HG02884 (cell line): ENCODE measurements at regions not wholly inside any gene's neighbourhood (a gene's known extent, or its start where the extent isn't known, plus 50 kb on each side); places are given as distances from the start of the nearest gene placed in this dataset.

Source experiments
- ATAC-seq: cut with Tn5 transposase; IDR thresholded peaks from one replicate; pipeline ENCODE4 v1.9.1; 2021; ENCODE audit warnings: mild to moderate bottlenecking, moderate library complexity; ENCODE audit not compliant: unreplicated experiment

DNA sequence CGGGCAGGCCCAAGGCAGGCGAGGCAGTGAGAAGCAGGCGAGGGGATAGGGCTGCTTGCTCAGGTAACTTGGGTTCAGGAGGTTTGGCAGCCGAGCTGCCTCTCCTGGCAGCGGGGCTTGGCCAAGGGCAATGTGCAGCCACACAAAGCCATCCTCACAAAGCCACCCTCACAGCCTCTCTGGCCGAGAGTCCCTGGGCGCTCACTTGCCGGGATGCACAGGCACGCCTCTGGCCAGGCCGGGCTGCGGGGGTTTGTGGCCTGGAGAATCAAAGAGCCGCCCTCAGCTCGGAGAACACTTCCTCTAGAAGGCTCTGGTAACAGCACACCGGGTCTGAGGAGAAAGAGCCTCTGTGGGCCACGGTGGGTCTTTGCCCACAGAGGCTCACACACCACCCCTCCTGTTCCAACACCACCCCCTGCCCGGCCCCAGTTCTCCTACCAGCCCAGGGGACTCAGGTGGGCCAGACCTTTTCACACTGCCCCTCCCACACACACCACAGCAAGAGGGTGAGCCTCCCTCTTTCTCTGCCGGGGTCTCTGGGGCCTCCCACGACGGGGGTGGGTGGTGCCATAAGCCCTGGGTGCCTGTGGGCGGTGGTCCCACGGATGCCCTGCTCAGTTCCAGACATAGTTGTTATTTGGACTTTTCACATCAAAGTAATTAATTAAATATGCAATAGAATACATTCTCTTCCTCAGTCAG, 186.9 kb downstream of the ZFP36L2 start:
- no peak for ATAC-seq

DNA sequence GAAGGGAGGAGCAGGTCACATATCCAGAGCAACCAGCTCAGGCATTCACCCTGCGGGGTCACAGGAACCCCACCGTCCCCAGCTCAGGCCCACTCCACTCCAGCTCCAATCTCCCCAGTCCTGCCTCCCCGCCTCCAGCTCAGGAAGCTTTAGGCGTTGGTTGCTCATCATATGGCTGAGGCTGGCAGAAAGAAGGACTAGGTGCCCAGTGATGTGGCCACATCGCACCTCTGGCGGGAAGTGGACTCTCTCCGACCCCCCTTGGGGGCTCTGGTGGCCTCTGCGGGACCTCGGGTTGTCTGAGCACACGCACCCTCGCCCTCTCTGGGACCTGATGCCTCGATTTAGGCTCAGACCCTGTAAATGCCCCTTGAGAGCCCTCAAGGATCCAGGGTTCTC, 187.7 kb downstream of the ZFP36L2 start:
- ATAC-seq, result no peak

DNA sequence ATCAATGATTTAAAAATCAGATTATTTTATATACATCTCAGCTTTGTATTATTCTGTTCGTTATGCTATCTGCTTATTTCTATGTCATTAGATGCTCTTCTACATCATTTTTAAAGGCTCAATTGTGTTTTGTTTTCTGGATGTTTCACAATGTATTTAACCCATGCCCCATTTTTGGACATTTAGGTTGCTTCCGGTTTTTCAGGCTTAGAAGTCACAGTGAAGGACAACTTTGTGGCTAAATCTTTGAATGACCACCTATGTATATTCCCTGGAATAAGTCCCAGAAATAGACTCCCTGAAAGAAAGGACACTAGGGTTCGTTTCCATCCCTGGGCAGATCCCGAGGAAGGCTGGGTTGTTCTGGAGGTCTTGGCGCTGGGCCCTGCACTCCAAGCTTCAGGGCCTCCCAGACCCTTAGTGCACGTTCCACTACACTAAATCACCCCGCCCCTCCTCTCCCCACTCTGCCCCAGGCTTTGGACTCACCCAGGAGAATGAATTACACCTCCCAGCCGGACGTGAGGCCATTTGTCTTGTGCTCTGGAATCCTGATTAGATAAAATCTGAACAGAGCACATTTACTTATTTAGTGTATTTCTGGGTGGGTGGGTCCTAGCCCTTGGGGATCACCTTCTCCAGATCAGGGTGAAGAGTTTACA, 188.2 kb downstream of the ZFP36L2 start:
- no peak for ATAC-seq

DNA sequence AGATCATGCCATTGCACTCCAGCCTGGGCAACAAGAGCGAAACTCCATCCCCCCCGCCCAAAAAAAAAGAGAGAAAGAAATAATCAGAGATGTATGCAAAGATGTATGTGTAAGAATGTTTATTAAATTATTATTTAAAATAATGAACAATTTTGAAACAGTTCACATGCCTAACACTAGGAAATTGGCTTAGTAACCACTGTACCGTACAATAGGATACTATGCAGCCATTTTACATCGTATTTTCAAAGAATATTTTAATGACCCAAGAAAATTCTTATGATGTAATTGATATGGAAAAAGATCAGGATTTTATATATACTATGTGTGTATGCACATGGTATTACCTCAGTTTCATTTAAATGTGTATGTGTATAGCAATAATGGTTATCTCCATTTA, 190.5 kb downstream of the ZFP36L2 start:
- no peak for ATAC-seq

DNA sequence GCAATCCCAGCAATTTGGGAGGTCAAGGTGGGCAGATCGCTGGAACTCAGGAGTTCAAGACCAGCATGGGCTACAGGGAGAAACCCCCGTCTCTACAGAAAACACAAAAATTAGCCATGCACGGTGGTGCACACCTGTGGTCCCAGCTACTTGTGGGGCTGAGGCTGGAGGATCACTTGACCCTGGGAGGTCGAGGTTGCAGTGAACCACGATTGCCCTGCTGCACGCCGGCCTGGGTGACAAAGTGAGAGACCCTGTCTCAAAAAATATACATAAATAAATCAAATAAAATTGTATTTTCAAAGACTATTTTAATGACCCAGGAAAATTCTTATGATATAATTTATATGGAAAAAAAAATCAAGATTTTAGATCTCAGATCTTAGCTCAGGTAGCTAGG, 191.5 kb downstream of the ZFP36L2 start:
- no peak for ATAC-seq

DNA sequence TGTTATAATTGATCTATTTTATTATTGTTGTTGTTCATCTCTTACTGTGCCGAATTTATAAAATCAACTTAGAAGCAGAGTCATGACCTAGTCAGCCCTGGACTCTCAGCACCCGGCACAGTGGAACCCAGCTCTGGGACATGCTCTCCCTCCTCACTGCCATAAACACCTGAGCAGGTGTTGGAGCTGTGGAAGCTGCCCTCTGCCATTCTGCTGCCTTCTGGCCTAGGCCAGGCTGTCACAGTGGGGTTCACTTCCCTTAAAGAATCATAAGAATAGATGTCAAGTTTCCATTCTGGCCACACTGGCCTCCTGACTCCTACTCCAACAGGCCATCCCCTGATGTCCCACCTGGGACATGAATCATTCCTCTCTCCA, 192.2 kb downstream of the ZFP36L2 start:
- no peak for ATAC-seq

DNA sequence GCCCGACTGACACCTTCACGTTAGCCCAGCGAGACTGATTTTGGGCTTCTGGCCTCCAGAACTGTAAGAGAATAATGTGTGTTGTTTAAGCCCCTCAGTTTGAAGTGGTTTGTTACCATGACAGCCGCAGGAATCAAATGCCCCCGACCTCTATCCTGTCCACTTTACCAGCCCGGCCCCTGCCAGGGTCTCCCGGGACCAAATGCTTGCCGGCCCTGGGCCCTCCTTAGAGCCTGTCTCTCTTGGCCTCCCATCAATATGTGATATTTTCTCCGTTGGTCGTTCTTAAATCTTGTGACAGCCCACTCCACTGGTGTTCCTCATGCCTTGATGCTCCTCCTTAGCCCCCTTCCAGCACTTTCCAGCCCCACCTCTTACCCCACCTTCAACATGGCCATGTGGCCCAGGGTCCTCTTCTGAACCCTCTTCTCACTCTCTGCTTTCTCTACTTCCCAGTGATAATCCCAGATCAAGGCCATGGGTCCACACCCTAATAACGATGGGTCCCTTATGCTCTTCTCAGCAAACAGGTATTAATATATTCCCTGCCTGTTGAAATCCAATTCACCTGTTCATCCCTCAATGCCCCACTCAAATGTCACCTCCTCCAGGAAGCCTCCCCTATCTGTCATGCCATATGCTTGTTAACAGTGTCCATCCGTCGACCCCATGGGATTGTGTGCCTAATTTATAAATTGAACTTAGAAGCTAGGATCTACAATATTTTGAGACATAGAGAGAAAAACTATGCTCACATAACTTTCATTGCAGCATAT, 192.8 kb downstream of the ZFP36L2 start:
- ATAC-seq, result no peak

DNA sequence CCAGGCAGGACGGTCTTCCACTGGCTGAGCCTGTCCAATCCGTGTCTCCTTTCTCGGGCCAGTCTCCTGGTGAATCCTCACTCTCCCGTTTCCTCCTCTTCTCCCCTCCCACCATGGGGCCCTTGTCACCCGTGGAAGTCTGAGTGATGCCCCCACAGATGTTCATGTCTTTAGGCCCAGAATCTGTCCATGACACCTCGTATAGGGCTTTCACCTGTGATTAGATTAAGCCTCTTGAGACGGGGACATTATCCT, 193.5 kb downstream of the ZFP36L2 start:
- no peak for ATAC-seq

DNA sequence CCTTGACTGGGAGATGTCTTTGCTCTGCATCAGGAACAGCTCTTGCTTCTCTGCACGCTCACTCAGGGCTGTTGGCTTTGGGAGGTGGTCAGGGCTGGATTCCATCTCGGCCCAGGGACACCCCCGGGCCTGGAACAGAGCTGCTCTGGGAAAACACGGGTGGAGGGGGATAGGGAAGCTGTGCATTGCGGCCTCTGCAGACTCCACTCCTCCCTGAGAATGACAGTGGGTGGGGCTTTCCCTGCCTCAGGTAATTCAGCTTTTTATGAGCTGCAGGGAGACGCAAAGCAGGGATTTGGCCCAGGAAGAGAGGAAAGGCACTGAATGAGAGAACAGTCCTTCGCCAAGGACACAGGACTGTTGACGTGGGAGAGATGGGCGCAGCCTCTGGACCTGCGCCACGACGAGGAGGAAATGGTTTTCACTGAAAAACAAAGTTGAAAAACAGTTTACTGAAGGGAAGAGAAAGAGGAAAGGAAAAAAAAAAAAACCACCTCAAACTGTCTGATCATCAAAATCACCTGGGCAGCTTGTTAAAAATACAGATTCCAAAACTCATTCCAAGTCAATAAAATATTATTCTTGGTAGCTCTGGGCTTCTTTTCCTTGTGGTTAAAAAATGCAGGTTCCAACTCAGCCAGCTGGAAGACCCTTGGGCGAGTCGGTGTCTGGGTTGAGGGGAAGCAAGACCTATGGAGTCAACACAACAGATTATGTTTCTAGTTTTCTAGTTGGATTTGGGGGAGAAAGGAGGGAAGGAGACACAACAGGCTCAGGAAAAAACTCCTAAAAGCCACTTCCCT, 194.0 kb downstream of the ZFP36L2 start:
- ATAC-seq, result no peak

DNA sequence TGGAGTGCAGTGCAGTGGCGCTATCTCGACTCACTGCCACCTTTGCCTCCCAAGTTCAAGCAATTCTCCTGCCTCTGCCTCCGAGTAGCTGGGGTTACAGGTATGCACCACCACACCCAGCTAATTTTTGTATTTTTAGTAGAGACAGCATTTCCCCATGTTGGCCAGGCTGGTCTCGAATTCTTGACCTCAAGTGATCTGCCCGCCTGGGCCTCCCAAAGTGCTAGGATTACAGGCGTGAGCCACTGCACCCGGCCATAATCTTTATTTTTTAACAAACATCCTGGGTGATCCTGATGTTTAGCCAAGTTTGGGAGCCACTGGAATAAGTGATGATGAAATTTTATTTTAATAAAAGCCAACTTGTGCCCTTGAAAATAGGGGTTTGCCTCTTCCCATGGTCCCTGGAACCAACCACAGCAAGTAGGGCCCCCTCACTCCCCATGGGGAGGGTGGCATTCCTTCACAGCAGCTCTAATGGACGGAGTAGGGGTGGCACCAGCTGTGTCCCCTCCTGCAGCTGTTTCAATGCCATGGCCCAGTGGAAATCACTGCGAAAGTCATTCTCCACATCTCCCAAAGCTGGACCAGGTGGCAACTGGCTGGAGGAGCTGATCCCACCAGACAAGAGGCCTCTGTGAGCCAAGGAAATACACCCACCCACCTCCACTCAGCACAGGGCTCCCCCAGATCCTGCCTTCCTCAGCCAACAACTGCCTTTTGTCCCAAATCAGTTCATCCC, 194.8 kb downstream of the ZFP36L2 start:
- no peak for ATAC-seq

DNA sequence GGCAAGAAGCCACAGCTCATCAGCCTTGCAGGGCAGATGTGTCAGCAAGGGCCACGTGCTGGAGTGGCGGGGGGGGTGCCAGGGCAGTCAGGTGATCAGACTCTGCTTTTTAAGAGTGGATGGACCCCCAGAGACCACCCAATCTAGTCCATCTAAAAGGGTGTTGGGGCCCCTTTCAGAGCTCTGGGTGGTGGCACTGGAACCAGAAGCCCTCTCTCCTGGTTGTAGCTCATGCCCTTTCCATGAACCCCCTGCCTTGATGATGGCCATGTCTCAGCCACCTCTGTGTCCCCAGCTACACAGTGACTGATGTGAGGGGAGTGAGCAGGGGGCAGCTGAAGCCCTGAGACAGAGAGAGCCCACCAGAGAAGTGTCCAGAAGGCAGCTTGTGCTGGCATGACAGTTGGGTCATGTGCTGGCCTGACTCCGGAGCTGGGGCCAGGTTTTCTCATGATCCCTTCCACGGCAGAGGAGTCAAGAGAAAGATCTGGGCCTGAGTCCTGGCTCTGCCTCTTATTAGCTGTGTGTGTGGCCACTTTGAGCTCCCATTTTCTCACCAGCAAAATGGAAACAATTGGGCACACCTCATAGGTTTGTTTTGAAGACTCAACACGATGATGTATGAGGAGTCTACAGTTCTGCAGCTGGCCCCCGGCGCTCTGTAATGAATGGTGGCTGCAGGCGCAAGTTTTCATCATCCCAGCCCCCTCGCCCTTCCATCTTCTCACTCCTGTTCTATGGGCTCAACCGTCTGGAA, 195.7 kb downstream of the ZFP36L2 start:
- no peak for ATAC-seq

DNA sequence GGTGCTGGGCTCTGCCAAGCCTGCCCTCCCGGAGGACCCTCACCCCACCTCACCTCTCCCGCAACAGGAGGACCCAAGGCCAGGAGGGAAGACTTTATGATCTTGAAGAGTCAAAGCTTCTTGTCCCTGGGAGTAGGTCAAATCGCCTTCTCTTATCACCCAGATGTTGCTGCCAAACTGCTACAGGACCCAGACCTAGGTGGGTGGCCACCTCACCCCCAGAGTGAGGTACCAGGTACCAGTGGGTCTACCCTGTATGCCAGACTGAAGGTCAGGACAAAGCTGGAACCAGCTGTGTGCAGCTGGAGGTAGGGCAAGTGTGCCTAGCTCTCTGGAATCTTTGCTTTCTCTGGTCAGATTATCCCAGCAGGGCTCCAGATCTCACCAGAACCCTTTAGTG, 197.2 kb downstream of the ZFP36L2 start:
- ATAC-seq, result no peak

DNA sequence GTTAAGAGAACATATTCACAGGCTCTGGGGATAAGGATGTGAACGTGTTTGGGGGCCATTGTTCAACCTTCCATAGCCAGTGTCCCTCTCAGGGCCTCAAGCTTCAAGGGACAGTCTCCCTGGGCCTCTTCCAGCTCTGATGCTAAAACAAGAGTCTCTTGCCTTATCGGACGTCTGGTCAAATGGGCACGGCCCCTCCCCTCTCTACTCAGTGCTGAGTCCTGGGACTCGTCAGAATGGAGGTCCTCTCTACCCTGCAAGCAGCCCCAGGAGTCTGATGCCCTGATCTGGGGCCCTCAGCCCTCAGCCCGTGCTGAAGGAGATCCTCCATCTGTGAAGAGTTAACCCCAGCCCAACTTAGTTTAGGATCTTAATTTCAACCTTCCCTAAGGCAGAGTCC, 198.2 kb downstream of the ZFP36L2 start:
- ATAC-seq, result no peak

DNA sequence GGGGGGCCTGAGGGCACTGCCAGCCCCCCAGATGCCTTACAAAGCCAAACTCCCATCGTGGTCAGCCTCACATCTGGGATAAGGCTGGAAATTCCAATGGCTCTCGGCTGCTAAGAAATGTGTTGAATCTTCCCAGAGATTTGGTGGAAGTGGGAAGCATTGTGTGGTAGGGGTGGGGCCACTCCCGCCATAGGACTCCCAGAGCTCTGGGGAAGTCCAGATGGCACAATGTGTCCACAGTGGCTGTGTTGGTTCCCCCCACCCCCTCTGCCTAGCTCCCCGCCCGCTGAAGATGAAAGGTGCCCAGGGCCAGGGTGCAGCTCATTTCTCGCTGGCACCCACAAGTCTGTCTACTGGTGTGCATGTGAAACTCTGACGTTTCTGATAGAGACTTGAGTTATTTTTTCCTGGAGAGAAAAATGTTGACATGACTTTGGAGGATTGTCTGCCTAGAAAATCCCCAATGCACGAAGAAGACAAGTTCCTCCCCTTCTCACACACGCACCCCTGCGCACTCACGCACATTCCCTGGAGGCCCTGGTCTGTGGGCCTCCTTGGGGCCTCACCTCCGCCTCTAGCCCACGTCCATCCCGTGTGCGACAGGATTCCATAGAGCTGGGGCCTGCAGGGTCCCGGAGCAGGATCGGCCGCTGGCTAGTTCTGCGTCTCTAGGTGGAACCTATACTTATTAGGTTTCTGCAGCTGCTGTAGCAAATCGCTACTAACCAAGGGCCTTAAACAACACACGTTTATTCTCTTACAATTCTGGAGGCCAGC, 199.1 kb downstream of the ZFP36L2 start:
- ATAC-seq, result no peak

DNA sequence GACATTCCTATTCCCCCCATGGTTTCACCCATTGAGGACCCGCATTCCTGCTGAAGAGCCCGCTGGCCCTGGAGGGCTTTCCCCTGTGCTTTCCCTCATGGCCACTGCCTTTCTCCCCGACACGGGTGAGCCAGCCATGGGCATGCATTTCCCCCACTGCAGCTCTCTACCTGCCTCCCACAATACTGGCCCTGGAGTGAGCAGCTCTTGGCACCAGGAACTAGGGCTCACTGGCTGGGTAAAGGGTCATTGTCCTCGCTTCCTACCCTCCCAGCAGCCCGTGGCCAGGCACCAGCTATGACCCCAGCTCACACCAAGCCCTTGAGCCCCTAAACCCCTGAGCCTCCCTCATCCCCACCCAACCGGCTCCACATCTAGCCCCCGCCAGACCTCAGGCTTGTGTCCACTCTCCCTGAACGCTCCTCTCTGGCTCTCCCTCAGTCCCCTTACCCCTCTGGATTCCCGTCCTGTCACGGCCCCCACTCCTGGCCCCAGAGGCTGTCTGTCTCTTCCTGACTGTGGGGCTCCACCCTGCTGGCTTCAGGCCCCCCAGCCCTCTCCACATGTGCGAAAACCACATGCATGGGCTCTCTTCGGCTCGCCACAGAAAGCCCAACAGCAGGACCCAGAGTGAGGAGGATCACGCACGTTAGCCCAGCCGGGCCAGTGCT, 199.8 kb downstream of the ZFP36L2 start:
- no peak for ATAC-seq

DNA sequence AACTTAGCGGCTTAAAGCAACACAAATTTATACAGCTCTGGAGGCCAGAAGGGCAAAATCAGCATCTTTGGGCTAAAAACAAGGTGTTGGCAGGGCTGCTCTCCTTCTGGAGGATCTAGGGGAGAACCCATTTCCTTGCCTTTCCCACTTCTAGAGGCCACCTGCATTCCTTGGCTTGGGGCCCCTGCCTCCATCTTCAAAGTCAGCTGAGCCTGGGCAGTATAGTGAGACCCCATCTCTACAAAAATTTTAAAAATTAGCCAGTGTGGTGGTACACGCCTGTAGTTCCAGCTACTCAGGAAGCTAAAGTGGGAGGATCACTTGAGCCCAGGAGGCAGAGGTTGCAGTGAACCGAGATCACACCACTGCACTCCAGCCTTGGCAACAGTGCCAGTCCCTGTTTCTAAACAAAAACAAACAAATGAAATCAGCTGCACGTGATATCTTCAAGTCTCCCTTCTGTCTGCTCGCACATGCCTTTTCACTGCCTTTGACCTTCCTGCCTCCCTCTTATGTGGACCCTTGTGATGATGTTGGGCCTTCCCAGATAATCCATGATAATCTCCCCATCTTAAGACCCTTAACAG, 200.6 kb downstream of the ZFP36L2 start:
- ATAC-seq, result no peak

DNA sequence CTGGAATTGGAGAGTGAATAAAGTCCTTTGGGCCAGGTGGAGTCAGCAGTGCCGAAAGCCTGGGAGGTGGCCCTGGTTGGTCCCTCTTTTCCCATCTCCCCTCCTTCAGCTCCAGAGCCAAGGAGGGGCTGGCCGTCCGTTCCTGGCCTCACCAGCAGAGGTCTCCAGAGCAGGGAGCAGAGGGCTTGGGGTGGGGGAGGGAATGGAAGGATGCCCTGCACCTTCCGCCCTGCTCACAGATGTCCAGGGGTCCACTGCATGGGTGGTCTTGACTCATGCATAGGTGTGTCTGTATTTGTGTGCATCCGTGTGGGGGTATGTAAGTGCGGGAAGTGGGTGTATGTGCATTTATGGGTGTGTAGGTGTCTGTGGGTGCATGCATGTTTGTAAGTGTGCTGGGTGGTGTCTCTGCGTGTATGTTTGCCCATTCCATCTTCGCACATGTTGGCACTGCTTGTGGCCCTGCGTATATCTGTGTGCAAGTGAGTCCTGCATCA, 201.8 kb downstream of the ZFP36L2 start:
- ATAC-seq, result no peak

DNA sequence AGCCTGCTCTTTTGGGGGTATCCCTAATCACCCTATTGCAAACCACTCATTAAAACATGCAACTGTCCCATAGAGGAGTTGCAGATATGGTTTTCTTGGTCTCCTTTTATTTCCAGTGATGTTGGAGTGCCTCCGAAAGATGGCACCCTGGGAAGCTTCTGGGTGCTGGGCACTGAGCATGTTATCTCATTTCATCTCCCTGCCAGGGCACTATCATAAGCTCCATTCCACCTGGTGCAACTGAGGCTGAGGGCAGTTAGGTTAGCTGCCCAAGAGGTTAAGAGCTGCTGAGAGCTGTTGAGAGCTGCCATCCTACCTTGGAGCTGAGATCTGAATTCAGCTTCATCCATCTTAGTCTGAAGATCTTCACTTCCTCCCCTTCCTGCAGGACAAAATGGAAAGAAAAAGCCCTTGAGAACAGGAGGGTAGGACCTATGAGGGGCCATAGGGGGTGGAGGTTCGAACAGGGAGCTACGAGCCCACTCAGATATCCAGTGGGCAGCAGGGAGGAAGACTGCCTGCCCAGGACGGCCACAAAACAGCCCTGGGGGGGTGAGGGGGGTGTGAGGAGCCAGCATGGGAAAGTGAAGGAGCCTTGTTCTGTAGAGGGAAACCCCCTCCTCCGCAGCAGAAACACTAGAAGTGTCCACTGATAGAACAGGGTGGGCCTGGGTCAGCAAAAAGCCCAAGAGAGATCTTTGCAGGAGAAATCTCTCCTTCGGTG, 202.5 kb downstream of the ZFP36L2 start:
- no peak for ATAC-seq
